GM19455 (cell line): ENCODE measurements at regions not wholly inside any gene's neighbourhood (a gene's known extent, or its start where the extent isn't known, plus 50 kb on each side); places are given as distances from the start of the nearest gene placed in this dataset.
"Not testable (repeated sequence)": the region's sequence is repeated elsewhere in the genome, so short reads cannot be mapped to it uniquely, and the experiment has no call there.

Experiments
- ATAC-seq: cut with Tn5 transposase; IDR thresholded peaks from one replicate; pipeline ENCODE4 v1.9.1; 2021; ENCODE audit not compliant: unreplicated experiment

- ATAC-seq = no peak
Measured at GRCh38 chr13:108082481-108082880, 132.9 kb downstream of the LIG4 start.

GRCh38 chr13:108077284-108077683, 138.1 kb downstream of the LIG4 start:
- ATAC-seq = no peak

GRCh38 chr13:108074429-108074828, 140.9 kb downstream of the LIG4 start:
- not testable (repeated sequence) for ATAC-seq

GRCh38 chr13:108070925-108071324, 144.4 kb downstream of the LIG4 start:
- ATAC-seq = no peak

GRCh38 chr13:108070491-108070890, 144.8 kb downstream of the LIG4 start:
- no peak for ATAC-seq

- ATAC-seq = no peak
Measured at GRCh38 chr13:108069521-108070210, 145.7 kb downstream of the LIG4 start.

GRCh38 chr13:108064372-108064771, 151.0 kb downstream of the LIG4 start:
- ATAC-seq = not testable (repeated sequence)

GRCh38 chr13:108060111-108060510, 155.2 kb downstream of the LIG4 start:
- no peak for ATAC-seq

- no peak for ATAC-seq
Measured at GRCh38 chr13:108056278-108056677, 159.1 kb downstream of the LIG4 start.

GRCh38 chr13:108049211-108049610, 166.1 kb downstream of the LIG4 start:
- ATAC-seq = no peak

- ATAC-seq = no peak
Measured at GRCh38 chr13:108044954-108045353, 170.4 kb downstream of the LIG4 start.

- not testable (repeated sequence) for ATAC-seq
Measured at GRCh38 chr13:108042866-108043265, 172.5 kb downstream of the LIG4 start.

- no peak for ATAC-seq
Measured at GRCh38 chr13:108037348-108037747, 178.0 kb downstream of the LIG4 start.

GRCh38 chr13:108036411-108036932, 178.9 kb downstream of the LIG4 start:
- no peak for ATAC-seq

- no peak for ATAC-seq
Measured at GRCh38 chr13:108034909-108035410, 180.4 kb downstream of the LIG4 start.

- ATAC-seq = no peak
Measured at GRCh38 chr13:108033800-108034707, 181.3 kb downstream of the LIG4 start.

- no peak for ATAC-seq
Measured at GRCh38 chr13:108031865-108032264, 183.5 kb downstream of the LIG4 start.

GRCh38 chr13:108030769-108031168, 184.6 kb downstream of the LIG4 start:
- no peak for ATAC-seq

GRCh38 chr13:108026680-108027410, 188.5 kb downstream of the LIG4 start:
- no peak for ATAC-seq

GRCh38 chr13:108020027-108020426, 195.3 kb downstream of the LIG4 start:
- ATAC-seq = no peak

- no peak for ATAC-seq
Measured at GRCh38 chr13:108018371-108018870, 196.9 kb downstream of the LIG4 start.
